GM12878 (cell line): ENCODE measurements at regions not wholly inside any gene's neighbourhood (a gene's known extent, or its start where the extent isn't known, plus 50 kb on each side); places are given as distances from the start of the nearest gene placed in this dataset.

Experiments used
- ATAC-seq: fragments of 200-7000 bp; cut with Tn5 transposase; 3 replicates; pipeline ENCODE4 v1.9.1; 2020; ENCODE audit warnings: mild to moderate bottlenecking, moderate library complexity
- BruUV-seq: library from RNA; stranded (reverse); fragments of 400-500 nt; replicated peaks from 2 replicates; lab custom pipeline; 2021; lab: Mats Ljungman, UMichigan
- CTCF ChIA-PET: fragments of 300-600 bp; sonication (Branson Sonifier 250); formaldehyde crosslinking; extraction: SDS; loops from one replicate; lab custom pipeline; 2021; ENCODE audit warnings: inconsistent platforms; lab: Yijun Ruan, JAX
- POLR2A ChIA-PET: fragments of 350-600 bp; formaldehyde crosslinking; extraction: SDS; loops from one replicate; lab custom pipeline; 2021; ENCODE audit warnings: inconsistent platforms; lab: Charles Lee
- RAD21 ChIA-PET: fragments of 300-600 bp; sonication (Branson Sonifier 250); formaldehyde crosslinking; loops from one replicate; lab custom pipeline; 2023; ENCODE audit warnings: antibody characterized with exemption; ENCODE audit not compliant: unreplicated experiment; lab: Charles Lee
- SMC1A ChIA-PET: fragments of 300-600 bp; sonication (Branson Sonifier 250); formaldehyde crosslinking; loops from one replicate; lab custom pipeline; 2023; ENCODE audit not compliant: unreplicated experiment, uncharacterized antibody; lab: Charles Lee
- DNase-seq: peaks from one replicate; pipeline ENCODE4 v3.0.0-alpha.2; 2011; ENCODE audit warnings: low read depth, low spot score
- FAIRE-seq: peaks from 3 replicates; lab custom pipeline; 2011; peaks lifted over from hg19 to GRCh38; lab: Jason Lieb, UNC
- H2AFZ ChIP-seq: 2 replicates; pipeline ENCODE4 v1.6.0; 2011; ENCODE audit warnings: low read depth, low read length, control low read depth; ENCODE audit not compliant: control insufficient read depth
- H3K27ac ChIP-seq: 2 replicates; pipeline ENCODE4 v1.5.1; 2011; ENCODE audit warnings: control low read depth; ENCODE audit not compliant: control insufficient read depth, insufficient read depth
- H3K27me3 ChIP-seq, 2 experiments: replicated peaks in 1 of 2; 2 replicates each; pipeline versions ENCODE4 v1.6.0 to v1.6.1; 2011; ENCODE audit warnings: low read length in 1 of 2; ENCODE audit not compliant: control insufficient read depth in 2 of 2, insufficient read depth in 2 of 2
- H3K36me3 ChIP-seq, 2 experiments: 2 replicates each; pipeline ENCODE4 v1.5.1; 2011; ENCODE audit warnings: low read length in 1 of 2; ENCODE audit not compliant: control insufficient read depth in 2 of 2, insufficient read depth in 2 of 2
- H3K4me1 ChIP-seq: 2 replicates; pipeline ENCODE4 v1.6.1; 2011; ENCODE audit warnings: mild to moderate bottlenecking, low read length, moderate library complexity, mixed read lengths; ENCODE audit not compliant: control insufficient read depth, insufficient read depth
- H3K4me2 ChIP-seq: 2 replicates; pipeline ENCODE4 v1.6.0; 2011; ENCODE audit warnings: control low read depth; ENCODE audit not compliant: control insufficient read depth, insufficient read depth
- H3K4me3 ChIP-seq: fragments of 200-600 bp; sonication (generic); 2 replicates; pipeline ENCODE4 v1.5.1; 2016
- H3K79me2 ChIP-seq: 2 replicates; pipeline ENCODE4 v1.6.0; 2011; ENCODE audit warnings: low read length; ENCODE audit not compliant: control insufficient read depth, insufficient read depth
- H3K9ac ChIP-seq: 2 replicates; pipeline ENCODE4 v1.8.0; 2011; ENCODE audit warnings: low read length, control low read depth, mixed read lengths; ENCODE audit not compliant: control insufficient read depth, insufficient read depth
- H3K9me3 ChIP-seq: replicated peaks from 3 replicates; pipeline ENCODE4 v1.5.1; 2011; ENCODE audit warnings: mild to moderate bottlenecking, low read length; ENCODE audit not compliant: control insufficient read depth, insufficient read depth
- H4K20me1 ChIP-seq: 2 replicates; pipeline ENCODE4 v1.6.0; 2011; ENCODE audit not compliant: control insufficient read depth, insufficient read depth
- BACH1 ChIP-seq: fragments of 450-650 bp; IDR thresholded peaks from 2 replicates; pipeline ENCODE4 v1.6.1; 2017; ENCODE audit warnings: mild to moderate bottlenecking, borderline replicate concordance
- FOS ChIP-seq: IDR thresholded peaks from 3 replicates; pipeline ENCODE4 v1.6.1; 2011; ENCODE audit warnings: borderline replicate concordance; ENCODE audit not compliant: insufficient read length; ENCODE audit errors: extremely low read depth
- RAD21 ChIP-seq: IDR thresholded peaks from 2 replicates; pipeline ENCODE4 v1.6.1; 2011; ENCODE audit warnings: mild to moderate bottlenecking, low read depth, low read length, moderate library complexity; ENCODE audit not compliant: insufficient read depth
- SMAD5 ChIP-seq: IDR thresholded peaks from 2 replicates; pipeline ENCODE4 v1.6.1; 2016; ENCODE audit warnings: antibody characterized with exemption, low read depth
- SP1 ChIP-seq: IDR thresholded peaks from one replicate; pipeline ENCODE4 v1.6.1; 2011; ENCODE audit warnings: low read depth, low read length
- TCF7 ChIP-seq: IDR thresholded peaks from 2 replicates; pipeline ENCODE4 v1.6.1; 2014; ENCODE audit warnings: antibody characterized with exemption, borderline replicate concordance
- USF1 ChIP-seq: IDR thresholded peaks from 2 replicates; pipeline ENCODE4 v1.6.1; 2011; ENCODE audit warnings: borderline replicate concordance, low read depth, mild to moderate bottlenecking, moderate library complexity, mixed read lengths, low read length; ENCODE audit not compliant: insufficient read depth; ENCODE audit errors: extremely low read length
- ZZZ3 ChIP-seq: IDR thresholded peaks from 2 replicates; pipeline ENCODE4 v1.6.1; 2011; ENCODE audit warnings: low read depth; ENCODE audit not compliant: control insufficient read depth, insufficient read length
- WGBS: methylation state at CpG from one replicate; pipeline ENCODE4 v1.1.6; 2016; ENCODE audit warnings: low lambda C conversion rate; ENCODE audit not compliant: insufficient replicate concordance, insufficient coverage; ENCODE audit errors: missing lambda C conversion rate; 5-methylcytosine and 5-hydroxymethylcytosine counted together
- in situ Hi-C: fragments of 300-500 bp; cut with MboI; formaldehyde crosslinking; loops from 9 replicates; pipeline ENCODE4 v1.14.3; 2018; ENCODE audit warnings: mixed read lengths
- intact Hi-C: fragments of 100-400 bp; cut with micrococcal nuclease; formaldehyde crosslinking; loops from one replicate; pipeline ENCODE4 v1.14.2; 2022; ENCODE audit not compliant: unreplicated experiment
- TF ChIP-seq, protein P1 (sequence below): fragments of 450-650 bp; IDR thresholded peaks from 2 replicates; pipeline ENCODE4 v1.6.1; 2017; ENCODE audit warnings: borderline replicate concordance
- TF ChIP-seq, protein P2 (sequence below): IDR thresholded peaks from 2 replicates; pipeline ENCODE4 v1.6.1; 2012; ENCODE audit warnings: low read depth, low read length, improper control_type of control experiment

GRCh38 chr16:16887193-16887592, 508.3 kb downstream of the NPIPA7 start:
- ATAC-seq (no peak), DNase-seq (no peak), FAIRE-seq (no peak)
- POLR2A ChIA-PET, result no interaction called here
- intact Hi-C loops, result no loop called here
- in situ Hi-C loops, result no loop called here
- TF ChIP-seq USF1 (no peak), FOS (no peak), SP1 (no peak), SMAD5 (no peak), TCF7 (no peak), ZZZ3 (no peak), RAD21 (no peak), BACH1 (no peak)
- TF ChIP-seq, protein P1, sequence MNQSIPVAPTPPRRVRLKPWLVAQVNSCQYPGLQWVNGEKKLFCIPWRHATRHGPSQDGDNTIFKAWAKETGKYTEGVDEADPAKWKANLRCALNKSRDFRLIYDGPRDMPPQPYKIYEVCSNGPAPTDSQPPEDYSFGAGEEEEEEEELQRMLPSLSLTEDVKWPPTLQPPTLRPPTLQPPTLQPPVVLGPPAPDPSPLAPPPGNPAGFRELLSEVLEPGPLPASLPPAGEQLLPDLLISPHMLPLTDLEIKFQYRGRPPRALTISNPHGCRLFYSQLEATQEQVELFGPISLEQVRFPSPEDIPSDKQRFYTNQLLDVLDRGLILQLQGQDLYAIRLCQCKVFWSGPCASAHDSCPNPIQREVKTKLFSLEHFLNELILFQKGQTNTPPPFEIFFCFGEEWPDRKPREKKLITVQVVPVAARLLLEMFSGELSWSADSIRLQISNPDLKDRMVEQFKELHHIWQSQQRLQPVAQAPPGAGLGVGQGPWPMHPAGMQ, result no peak
- TF ChIP-seq, protein P2, sequence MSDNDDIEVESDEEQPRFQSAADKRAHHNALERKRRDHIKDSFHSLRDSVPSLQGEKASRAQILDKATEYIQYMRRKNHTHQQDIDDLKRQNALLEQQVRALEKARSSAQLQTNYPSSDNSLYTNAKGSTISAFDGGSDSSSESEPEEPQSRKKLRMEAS, result no peak
- BruUV-seq, result no TSS peak
- Histone ChIP-seq H3K27me3 (no peaks in the 10 kb centered on the region), H3K36me3 (no peaks in the 10 kb centered on the region), H3K79me2 (no peaks in the 10 kb centered on the region), H3K4me3 (no peak overlapping the region), H2AFZ (no peak overlapping the region), H3K27ac (no peak overlapping the region), H3K9ac (no peak overlapping the region), H3K4me1 (no peaks in the 10 kb centered on the region), H3K4me2 (no peak overlapping the region), H3K9me3 (no peaks in the 10 kb centered on the region), H4K20me1 (no peaks in the 10 kb centered on the region)
- SMC1A ChIA-PET, result interaction anchor here (0.8 kb wide), 1 partner anchor 10 kb away, joined by 3 read pairs; no protein-coding TSS in a partner anchor
- RAD21 ChIA-PET, result no interaction called here
- CTCF ChIA-PET, result no interaction called here
- WGBS, result 54% methylated on average over 4 of the region's 4 CpGs
